ENCODE measurements at regions not wholly inside any gene's neighbourhood (a gene's known extent, or its start where the extent isn't known, plus 50 kb on each side); places are given as distances from the start of the nearest gene placed in this dataset.
"Not testable (repeated sequence)": the region's sequence is repeated elsewhere in the genome, so short reads cannot be mapped to it uniquely, and the experiment has no call there.

- TF ChIP-seq PRDM2 (tag by site-specific recombination; IDR thresholded peaks at IDR 0.05; ENCODE audit: borderline replicate concordance), result no peak
- no peak for TF ChIP-seq ZNF18 (tag by site-specific recombination; IDR thresholded peaks at IDR 0.05)
- TF ChIP-seq ZBTB6 (tag by site-specific recombination; IDR thresholded peaks at IDR 0.05), result no peak
- no peak for TF ChIP-seq ZNF660 (tag by site-specific recombination; IDR thresholded peaks at IDR 0.05)
- no peak for TF ChIP-seq ZNF394 (tag by site-specific recombination; IDR thresholded peaks at IDR 0.05; ENCODE audit: borderline replicate concordance)
- TF ChIP-seq SCRT2 (tag by site-specific recombination; IDR thresholded peaks at IDR 0.05), result no peak
- no peak for TF ChIP-seq ZNF670 (tag by site-specific recombination; IDR thresholded peaks at IDR 0.05; ENCODE audit: low read depth)
Measured at GRCh38 chr7:69076566-69076965, 521.7 kb upstream of the AUTS2 start (continued).

GRCh38 chr7:69078997-69079769, 519.1 kb upstream of the AUTS2 start:
- no peak overlapping the region for H3K4me3 ChIP-seq (ENCODE audit: low read depth, low read length)
- TF ChIP-seq ZIC2 (tag by site-specific recombination; IDR thresholded peaks at IDR 0.05) (no peak), SP7 (tag by site-specific recombination; IDR thresholded peaks at IDR 0.05) (no peak), SALL2 (tag by site-specific recombination; IDR thresholded peaks at IDR 0.05; ENCODE audit: borderline replicate concordance) (no peak), ZNF394 (tag by site-specific recombination; IDR thresholded peaks at IDR 0.05; ENCODE audit: borderline replicate concordance) (no peak), ZNF24 (tag by site-specific recombination; IDR thresholded peaks at IDR 0.05) (no peak)
- ChIA-PET CTCF (interaction anchor here (0.6 to 1.2 kb wide), 2 partner anchors 12 to 1242 kb away, joined by 3 read pairs; no protein-coding TSS in a partner anchor), POLR2A (no interaction called here)
- no peaks in the 10 kb centered on the region for H3K36me3 ChIP-seq (ENCODE audit: control insufficient read depth in 2 of 2, insufficient read depth in 1 of 2, low read length in 2 of 2)
- H3K9me3 ChIP-seq (ENCODE audit: control insufficient read depth, insufficient read depth, low read depth, low read length), result no peaks in the 10 kb centered on the region
- no peak overlapping the region for H3K27ac ChIP-seq (ENCODE audit: extremely low read depth, low read depth, low read length)
- no peaks in the 10 kb centered on the region for H3K4me1 ChIP-seq (ENCODE audit: control insufficient read depth, insufficient read depth, low read length)

GRCh38 chr7:69087281-69087680, 511.0 kb upstream of the AUTS2 start:
- POLR2A ChIA-PET; H3K9me3 ChIP-seq (ENCODE audit: control insufficient read depth, insufficient read depth, low read depth, low read length); H3K4me1 ChIP-seq (ENCODE audit: control insufficient read depth, insufficient read depth, low read length); H3K27ac ChIP-seq (ENCODE audit: extremely low read depth, low read depth, low read length); H3K4me3 ChIP-seq (ENCODE audit: low read depth, low read length); CTCF ChIA-PET; H3K36me3 ChIP-seq (ENCODE audit: control insufficient read depth in 2 of 2, insufficient read depth in 1 of 2, low read length in 2 of 2): not testable (repeated sequence)
- 0 out of 2 replicates have a peak, but pooled peaks have one; percentile 31 for TF ChIP-seq ZBTB17 (tag by site-specific recombination; IDR thresholded peaks at IDR 0.05)

All from HEK293 (cell line).